Adrenal gland (tissue), 9 donors: ENCODE measurements at regions not wholly inside any gene's neighbourhood (a gene's known extent, or its start where the extent isn't known, plus 50 kb on each side); places are given as distances from the start of the nearest gene placed in this dataset.
A peak's percentile ranks its signal among the peaks of the same experiment; 100 is the strongest.

ENCODE experiments used
- DNase-seq, 7 donors: peaks; one replicate each; pipeline ENCODE4 v3.0.0-alpha.2; 2019 to 2020
- H3K27ac ChIP-seq, 5 donors: fragments of 200-600 bp; sonication (generic) in 4 of 5; 1 replicate in 3 of 5; 2 replicates in 2 of 5; pipeline versions ENCODE4 v1.5.1 to v1.8.0; 2016 to 2020; ENCODE audit warnings: mild to moderate bottlenecking in 1 of 5
- H3K27me3 ChIP-seq: fragments of 200-600 bp; 2 replicates; pipeline ENCODE4 v1.8.0; 2021
- H3K36me3 ChIP-seq, 2 donors: fragments of 200-600 bp; replicated peaks in 1 of 2; 1 replicate in 1 of 2; 2 replicates in 1 of 2; pipeline versions ENCODE4 v1.5.1 to v1.8.0; 2018 to 2022
- H3K4me1 ChIP-seq, 2 donors: fragments of 200-600 bp; replicated peaks in 1 of 2; 1 replicate in 1 of 2; 2 replicates in 1 of 2; pipeline versions ENCODE4 v1.5.1 to v1.8.0; 2018 to 2021
- H3K4me3 ChIP-seq, 4 donors: fragments of 200-600 bp; sonication (generic) in 3 of 4; one replicate each; pipeline ENCODE4 v1.5.1; 2016 to 2018
- H3K9me3 ChIP-seq, 3 donors: fragments of 200-600 bp; sonication (generic) in 1 of 3; replicated peaks in 1 of 3; 1 replicate in 2 of 3; 2 replicates in 1 of 3; pipeline versions ENCODE4 v1.5.1 to v1.8.0; 2016 to 2021
- POLR2A ChIP-seq, 2 donors: fragments of 450-650 bp; IDR thresholded peaks; one replicate each; pipeline ENCODE4 v1.6.1; 2017; ENCODE audit warnings: antibody characterized with exemption in 2 of 2, mild to moderate bottlenecking in 2 of 2, moderate library complexity in 1 of 2
- WGBS, 4 donors: extraction: QIAGEN DNeasy Blood & Tissue Kit in 2 of 4; methylation state at CpG; one replicate each; pipeline versions ENCODE4 v1.1.5 to v1.1.7; 2013 to 2017; 5-methylcytosine and 5-hydroxymethylcytosine counted together
- intact Hi-C, 2 donors: fragments of 100-400 bp; cut with DNase I; formaldehyde crosslinking; loops; one replicate each; pipeline versions ENCODE4 v1.14.1 to v1.15.0; 2022 to 2023
- TF ChIP-seq, protein P1 (sequence below), 6 experiments: fragments of 450-650 bp in 4 of 6; fragments of 200-600 bp in 2 of 6; sonication (generic) in 1 of 6; IDR thresholded peaks; 1 replicate in 5 of 6; 2 replicates in 1 of 6; pipeline versions ENCODE4 v1.5.1 to v1.8.0; 2016 to 2021; ENCODE audit warnings: antibody characterized with exemption in 6 of 6, mild to moderate bottlenecking in 2 of 6, moderate library complexity in 1 of 6
- donor health status: healthy with polysubstance abuse.
- donor health status: Bipolar disorder and iron deficiency.
- donor health status: DM: yes; HTN: yes; CAD: no.
- donor health status: DM: no; HTN: no; CAD: no.
- donor health status: DM: no; HTN: no; CAD: no.

- peaks cover 4% of the 10 kb centered on the region for H3K27me3 ChIP-seq
Measured at GRCh38 chr1:221336126-221336525, 405.8 kb downstream of the DUSP10 start.

GRCh38 chr1:221337106-221337505, 404.8 kb downstream of the DUSP10 start:
- Histone ChIP-seq H3K9me3 (peaks cover 0 to 1% (median 0%) of the 10 kb centered on the region in 3 donors), H3K27ac (no peak overlapping the region), H3K27me3 (peaks cover 4% of the 10 kb centered on the region), H3K4me1 (peaks cover 0 to 20% of the 10 kb centered on the region in 2 donors), H3K4me3 (no peak overlapping the region), H3K36me3 (no peaks in the 10 kb centered on the region)
- no peak for DNase-seq
- TF ChIP-seq, protein P1, sequence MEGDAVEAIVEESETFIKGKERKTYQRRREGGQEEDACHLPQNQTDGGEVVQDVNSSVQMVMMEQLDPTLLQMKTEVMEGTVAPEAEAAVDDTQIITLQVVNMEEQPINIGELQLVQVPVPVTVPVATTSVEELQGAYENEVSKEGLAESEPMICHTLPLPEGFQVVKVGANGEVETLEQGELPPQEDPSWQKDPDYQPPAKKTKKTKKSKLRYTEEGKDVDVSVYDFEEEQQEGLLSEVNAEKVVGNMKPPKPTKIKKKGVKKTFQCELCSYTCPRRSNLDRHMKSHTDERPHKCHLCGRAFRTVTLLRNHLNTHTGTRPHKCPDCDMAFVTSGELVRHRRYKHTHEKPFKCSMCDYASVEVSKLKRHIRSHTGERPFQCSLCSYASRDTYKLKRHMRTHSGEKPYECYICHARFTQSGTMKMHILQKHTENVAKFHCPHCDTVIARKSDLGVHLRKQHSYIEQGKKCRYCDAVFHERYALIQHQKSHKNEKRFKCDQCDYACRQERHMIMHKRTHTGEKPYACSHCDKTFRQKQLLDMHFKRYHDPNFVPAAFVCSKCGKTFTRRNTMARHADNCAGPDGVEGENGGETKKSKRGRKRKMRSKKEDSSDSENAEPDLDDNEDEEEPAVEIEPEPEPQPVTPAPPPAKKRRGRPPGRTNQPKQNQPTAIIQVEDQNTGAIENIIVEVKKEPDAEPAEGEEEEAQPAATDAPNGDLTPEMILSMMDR (IDR thresholded peaks at IDR 0.05), result no peak
- no peak for TF ChIP-seq POLR2A (IDR thresholded peaks at IDR 0.05)
- intact Hi-C loops, result no loop called here
- WGBS, 4 donors, result 65 to 85% (median 67%) methylated on average over 2 of the region's 2 CpGs

More at GRCh38 chr1:221336126-221336525, 405.8 kb downstream of the DUSP10 start:
- WGBS, 4 donors, result 50 to 68% (median 64%) methylated on average over 2 of the region's 2 CpGs
- Histone ChIP-seq H3K9me3 (peaks cover 0 to 9% (median 0%) of the 10 kb centered on the region in 3 donors), H3K4me1 (peaks cover 0 to 20% of the 10 kb centered on the region in 2 donors), H3K27ac (peak overlapping the region in 4 of 5 donors; percentile 2 to 79 (median 40)), H3K36me3 (no peaks in the 10 kb centered on the region), H3K4me3 (no peak overlapping the region)
- DNase-seq, result no peak
- intact Hi-C loops, result no loop called here
- TF ChIP-seq POLR2A (IDR thresholded peaks at IDR 0.05), result no peak
- TF ChIP-seq, protein P1 (IDR thresholded peaks at IDR 0.05), result no peak

DNA sequence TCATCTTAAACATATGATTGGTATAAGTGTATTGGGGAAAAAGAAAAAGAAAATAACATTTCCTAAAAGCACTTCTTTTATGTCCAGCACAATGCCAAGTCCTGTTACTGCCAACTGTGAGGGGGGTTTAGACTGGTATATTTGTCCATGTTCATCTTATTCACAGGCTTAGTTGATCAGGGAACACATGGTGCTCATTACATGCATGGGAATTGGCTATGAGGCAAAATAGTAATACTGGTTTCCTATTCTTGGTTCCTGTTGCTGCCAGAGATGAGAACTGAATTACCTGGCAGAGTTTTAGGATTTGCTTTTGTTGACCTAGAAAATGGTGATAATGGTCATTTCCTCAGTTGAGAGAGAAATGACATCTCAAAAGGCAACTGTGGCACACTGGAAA, 398.8 kb downstream of the DUSP10 start:
- Histone ChIP-seq H3K4me3 (no peak overlapping the region), H3K27ac (no peak overlapping the region), H3K9me3 (no peaks in the 10 kb centered on the region), H3K4me1 (no peaks in the 10 kb centered on the region), H3K36me3 (no peaks in the 10 kb centered on the region), H3K27me3 (peaks cover 4% of the 10 kb centered on the region)
- intact Hi-C loops, result no loop called here
- no peak for DNase-seq
- TF ChIP-seq, protein P1 (IDR thresholded peaks at IDR 0.05), result no peak
- TF ChIP-seq POLR2A (IDR thresholded peaks at IDR 0.05), result no peak

DNA sequence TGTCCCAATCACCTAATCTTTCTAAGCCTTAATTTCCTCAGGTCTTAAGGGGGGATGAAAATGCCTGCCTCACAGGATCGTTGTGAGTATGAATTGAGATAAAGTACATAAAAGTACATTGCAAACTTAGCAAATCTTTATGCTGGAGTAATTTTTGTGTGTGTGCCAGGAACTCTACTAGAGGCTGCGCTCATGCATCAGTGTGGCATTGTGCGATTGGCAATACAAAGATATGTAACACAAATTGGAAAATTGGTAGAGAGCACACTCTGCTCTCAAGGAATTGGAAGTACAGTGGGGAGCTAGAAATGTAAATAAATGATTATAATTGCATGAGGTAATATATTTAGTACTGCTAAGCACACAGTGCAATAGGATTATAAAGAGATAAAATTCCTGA, 398.3 kb downstream of the DUSP10 start:
- WGBS, 4 donors, result 73 to 80% (median 76%) methylated on average over 3 of the region's 3 CpGs
- no peak for TF ChIP-seq POLR2A (IDR thresholded peaks at IDR 0.05)
- TF ChIP-seq, protein P1 (IDR thresholded peaks at IDR 0.05), result no peak
- intact Hi-C loops, result no loop called here

More for the DNA sequence above, 398.3 kb downstream of the DUSP10 start:
- Histone ChIP-seq H3K4me1 (no peaks in the 10 kb centered on the region), H3K9me3 (no peaks in the 10 kb centered on the region), H3K4me3 (no peak overlapping the region), H3K27ac (no peak overlapping the region), H3K36me3 (no peaks in the 10 kb centered on the region), H3K27me3 (peaks cover 4% of the 10 kb centered on the region)
- no peak for DNase-seq
